GM23248 (cell line): ENCODE measurements at regions not wholly inside any gene's neighbourhood (a gene's known extent, or its start where the extent isn't known, plus 50 kb on each side); places are given as distances from the start of the nearest gene placed in this dataset.

Experiments
- DNase-seq: peaks from one replicate; pipeline ENCODE4 v3.0.0-alpha.2; 2015
- H2AFZ ChIP-seq: fragments of 200-600 bp; sonication (generic); 2 replicates; pipeline ENCODE4 v1.6.1; 2016; ENCODE audit warnings: antibody characterized with exemption
- H3F3A ChIP-seq: fragments of 200-600 bp; sonication (generic); 2 replicates; pipeline ENCODE4 v1.6.1; 2016; ENCODE audit warnings: mild to moderate bottlenecking, antibody characterized with exemption, mixed run types; ENCODE audit not compliant: insufficient read depth
- H3K27ac ChIP-seq: fragments of 200-600 bp; sonication (generic); 2 replicates; pipeline ENCODE4 v1.5.1; 2016; ENCODE audit warnings: mild to moderate bottlenecking
- H3K27me3 ChIP-seq: fragments of 200-600 bp; sonication (generic); replicated peaks from 2 replicates; pipeline ENCODE4 v1.6.1; 2016; ENCODE audit warnings: mild to moderate bottlenecking; ENCODE audit not compliant: insufficient read depth
- H3K36me3 ChIP-seq: fragments of 200-600 bp; sonication (generic); 2 replicates; pipeline ENCODE4 v1.6.1; 2016; ENCODE audit warnings: low read depth, mild to moderate bottlenecking
- H3K4me1 ChIP-seq: fragments of 200-600 bp; sonication (generic); 2 replicates; pipeline ENCODE4 v1.6.1; 2016; ENCODE audit warnings: mild to moderate bottlenecking; ENCODE audit not compliant: insufficient read depth
- H3K4me2 ChIP-seq: fragments of 200-600 bp; sonication (generic); one replicate; pipeline ENCODE4 v1.6.1; 2016; ENCODE audit warnings: mild to moderate bottlenecking; ENCODE audit not compliant: unreplicated experiment
- H3K4me3 ChIP-seq: fragments of 200-600 bp; sonication (generic); 2 replicates; pipeline ENCODE4 v1.5.1; 2016; ENCODE audit warnings: mild to moderate bottlenecking
- H3K79me2 ChIP-seq: fragments of 200-600 bp; sonication (generic); 2 replicates; pipeline ENCODE4 v1.6.1; 2016; ENCODE audit warnings: mild to moderate bottlenecking; ENCODE audit not compliant: insufficient read depth
- H3K9ac ChIP-seq: fragments of 200-600 bp; sonication (generic); 2 replicates; pipeline ENCODE4 v1.6.1; 2016; ENCODE audit warnings: mild to moderate bottlenecking
- H3K9me2 ChIP-seq: fragments of 200-600 bp; sonication (generic); 2 replicates; pipeline ENCODE4 v1.6.1; 2016; ENCODE audit warnings: mixed run types, mild to moderate bottlenecking, moderate library complexity; ENCODE audit not compliant: insufficient read depth
- H3K9me3 ChIP-seq: fragments of 200-600 bp; sonication (generic); one replicate; pipeline ENCODE4 v1.6.1; 2017; ENCODE audit warnings: low read depth
- H4K20me1 ChIP-seq: fragments of 200-600 bp; sonication (generic); 2 replicates; pipeline ENCODE4 v1.6.0; 2016; ENCODE audit not compliant: insufficient read depth
- EZH2 ChIP-seq: fragments of 200-600 bp; sonication (generic); IDR thresholded peaks from 2 replicates; pipeline ENCODE4 v1.6.1; 2018; ENCODE audit warnings: antibody characterized with exemption, mild to moderate bottlenecking; ENCODE audit not compliant: insufficient read depth, poor library complexity, severe bottlenecking
- EZH2phosphoT487 ChIP-seq: fragments of 200-600 bp; sonication (generic); IDR thresholded peaks from 2 replicates; pipeline ENCODE4 v1.6.1; 2018; ENCODE audit warnings: antibody characterized with exemption, moderate library complexity, mild to moderate bottlenecking, low read depth; ENCODE audit not compliant: insufficient read depth
- WGBS, 2 experiments: methylation state at CpG; one replicate each; pipeline ENCODE4 v1.1.6; 2015 to 2017; ENCODE audit warnings: low lambda C conversion rate in 2 of 2, low coverage in 1 of 2; ENCODE audit errors: missing lambda C conversion rate in 2 of 2; 5-methylcytosine and 5-hydroxymethylcytosine counted together
- in situ Hi-C: fragments of 300-500 bp; cut with MboI; formaldehyde crosslinking; loops from 2 replicates; pipeline ENCODE4 v1.15.0; 2020

DNA sequence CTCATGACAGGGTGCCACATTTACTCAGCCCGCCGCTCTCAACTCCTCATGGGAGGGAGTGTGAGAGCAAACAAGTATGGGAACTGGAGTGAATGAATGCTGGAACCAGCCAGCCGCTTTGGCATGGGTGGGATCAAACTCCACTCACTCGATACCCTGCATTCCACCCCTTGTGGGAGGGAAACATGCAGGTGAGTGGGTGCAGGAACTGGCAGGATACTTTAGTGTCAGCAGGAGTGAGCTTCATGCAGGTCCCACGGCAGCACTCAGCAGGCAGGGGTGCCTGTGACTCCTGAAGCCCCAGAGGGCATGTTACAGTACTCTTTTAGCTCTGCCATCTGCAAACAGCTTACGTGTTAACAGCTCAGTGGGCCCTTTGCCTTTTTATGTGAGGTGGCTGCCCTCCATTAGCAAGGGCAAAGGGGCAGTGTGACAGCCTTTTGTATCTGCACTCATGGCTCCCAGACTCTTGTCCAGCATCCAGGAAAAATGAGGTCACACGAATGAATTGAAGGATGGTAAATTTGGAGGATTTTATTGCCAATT lies 433.2 kb upstream of the NMUR2 start:
- Histone ChIP-seq H3K27me3 (no peaks in the 10 kb centered on the region), H3F3A (no peaks in the 10 kb centered on the region), H3K9me2 (no peaks in the 10 kb centered on the region), H3K79me2 (no peaks in the 10 kb centered on the region), H3K4me2 (no peak overlapping the region), H2AFZ (no peak overlapping the region), H3K27ac (no peak overlapping the region), H4K20me1 (no peaks in the 10 kb centered on the region), H3K9ac (no peak overlapping the region), H3K36me3 (no peaks in the 10 kb centered on the region), H3K9me3 (no peaks in the 10 kb centered on the region), H3K4me3 (no peak overlapping the region), H3K4me1 (no peaks in the 10 kb centered on the region)
- TF ChIP-seq EZH2phosphoT487 (no peak), EZH2 (no peak)
- 14 to 20% methylated on average over 7 of the region's 7 CpGs for WGBS, 2 experiments
- in situ Hi-C loops: no loop called here
- DNase-seq: no peak

DNA sequence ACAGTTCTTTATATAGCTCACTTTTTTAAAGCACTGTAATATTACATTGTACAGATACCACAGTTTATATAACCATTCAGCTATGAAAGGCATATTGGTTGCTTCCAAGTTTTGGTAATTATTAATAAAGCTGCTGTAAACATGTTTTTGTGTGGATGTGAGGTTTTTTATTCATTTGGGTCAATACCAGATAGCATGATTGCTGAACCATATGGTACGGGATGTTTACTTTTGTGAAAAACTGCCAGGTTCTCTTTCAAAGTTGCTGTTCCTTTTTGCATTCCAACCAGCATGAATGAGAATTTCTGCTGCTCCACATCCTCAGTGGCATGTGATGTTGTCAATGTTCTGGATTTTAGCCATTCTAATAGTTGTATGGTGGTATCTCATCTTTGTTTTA lies 439.6 kb upstream of the NMUR2 start:
- 0 to 3% methylated on average over 1 of the region's 1 CpG for WGBS, 2 experiments
- in situ Hi-C loops: no loop called here

DNA sequence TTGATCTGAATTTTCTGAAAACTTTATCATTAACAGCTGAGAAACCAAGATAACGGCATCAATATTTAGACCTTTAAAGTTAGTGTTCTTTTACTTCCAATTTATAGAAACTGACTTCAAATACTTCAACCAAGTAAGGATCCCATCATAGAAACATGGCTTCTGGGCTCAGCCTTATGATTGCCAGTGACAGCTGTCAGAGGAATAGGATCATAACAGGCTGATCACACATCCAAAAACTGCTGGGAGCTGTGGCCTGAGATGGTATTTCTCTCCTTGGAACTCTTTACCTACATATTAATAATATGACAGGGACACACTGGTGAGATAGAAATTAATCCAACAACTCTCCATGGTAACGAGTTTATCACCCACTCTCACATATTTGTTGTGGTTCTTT lies 448.3 kb upstream of the NMUR2 start:
- Histone ChIP-seq H4K20me1 (no peaks in the 10 kb centered on the region), H3K9ac (no peak overlapping the region), H3K36me3 (no peaks in the 10 kb centered on the region), H3F3A (no peaks in the 10 kb centered on the region), H3K9me3 (no peaks in the 10 kb centered on the region), H3K79me2 (no peaks in the 10 kb centered on the region), H2AFZ (no peak overlapping the region), H3K27me3 (no peaks in the 10 kb centered on the region), H3K27ac (no peak overlapping the region), H3K4me3 (no peak overlapping the region), H3K9me2 (no peaks in the 10 kb centered on the region), H3K4me2 (no peak overlapping the region), H3K4me1 (no peaks in the 10 kb centered on the region)
- in situ Hi-C loops: no loop called here
- no peak for DNase-seq
- TF ChIP-seq EZH2 (no peak), EZH2phosphoT487 (no peak)
- 12 to 15% methylated on average over 2 of the region's 2 CpGs for WGBS, 2 experiments

More for the DNA sequence above, 439.6 kb upstream of the NMUR2 start:
- DNase-seq: no peak
- no peak overlapping the region for H3K9ac ChIP-seq
- H3K9me3 ChIP-seq: no peaks in the 10 kb centered on the region
- no peaks in the 10 kb centered on the region for H3K4me1 ChIP-seq
- H3K36me3 ChIP-seq: no peaks in the 10 kb centered on the region
- no peaks in the 10 kb centered on the region for H3F3A ChIP-seq
- H2AFZ ChIP-seq: no peak overlapping the region
- H3K9me2 ChIP-seq: no peaks in the 10 kb centered on the region
- no peaks in the 10 kb centered on the region for H3K79me2 ChIP-seq
- no peak for TF ChIP-seq EZH2phosphoT487
- no peak for TF ChIP-seq EZH2
- H3K4me2 ChIP-seq: no peak overlapping the region
- no peaks in the 10 kb centered on the region for H4K20me1 ChIP-seq
- H3K27ac ChIP-seq: no peak overlapping the region
- H3K27me3 ChIP-seq: no peaks in the 10 kb centered on the region
- no peak overlapping the region for H3K4me3 ChIP-seq

DNA sequence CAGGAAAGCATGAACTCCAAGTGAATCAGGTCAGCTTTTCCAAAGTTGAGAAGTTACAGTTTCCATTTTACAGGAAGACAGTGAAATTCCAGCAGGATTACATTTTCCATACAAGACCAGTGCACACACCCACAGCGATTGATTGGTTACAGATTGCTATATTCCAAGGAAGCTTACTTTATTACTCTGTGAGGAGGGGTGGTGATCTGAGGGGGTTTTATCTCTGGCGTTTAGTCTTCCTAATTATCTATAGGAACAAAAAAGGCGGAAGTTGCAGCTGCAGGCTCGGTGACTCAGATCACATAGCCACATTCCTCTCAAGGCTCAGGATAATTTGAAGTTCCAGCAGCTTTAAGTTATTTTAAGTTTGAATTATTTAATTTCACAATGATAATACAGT lies 450.4 kb upstream of the NMUR2 start:
- H3K9ac ChIP-seq: no peak overlapping the region
- no peak overlapping the region for H3K27ac ChIP-seq
- TF ChIP-seq EZH2 (no peak), EZH2phosphoT487 (no peak)

DNA sequence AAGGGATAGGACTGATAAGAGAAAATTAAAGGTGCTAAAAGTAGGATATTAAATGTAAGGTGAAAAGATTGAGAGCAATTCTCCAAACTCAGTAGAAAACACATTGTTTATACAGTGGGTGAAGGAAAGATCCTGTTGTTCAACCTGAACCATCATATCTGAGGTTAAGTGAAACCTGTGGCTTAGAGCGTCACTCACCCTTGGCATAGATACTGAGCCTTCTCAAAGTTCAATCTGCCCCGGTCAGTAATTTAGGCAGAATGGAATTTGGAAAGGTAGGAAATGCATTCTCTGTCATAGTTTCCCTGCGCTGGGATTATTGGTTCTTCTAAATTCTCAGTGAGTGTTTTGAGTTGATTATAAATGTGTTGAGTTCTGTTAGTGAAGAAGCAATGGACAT lies 456.2 kb upstream of the NMUR2 start:
- in situ Hi-C loops: no loop called here
- 43 to 44% methylated on average over 3 of the region's 3 CpGs for WGBS, 2 experiments

More for the DNA sequence above, 450.4 kb upstream of the NMUR2 start:
- no peak for DNase-seq
- Histone ChIP-seq H3K9me2 (no peaks in the 10 kb centered on the region), H3K4me1 (no peaks in the 10 kb centered on the region), H3F3A (no peaks in the 10 kb centered on the region), H2AFZ (no peak overlapping the region), H3K9me3 (no peaks in the 10 kb centered on the region), H3K79me2 (no peaks in the 10 kb centered on the region), H3K4me2 (no peak overlapping the region), H4K20me1 (no peaks in the 10 kb centered on the region), H3K36me3 (no peaks in the 10 kb centered on the region), H3K4me3 (no peak overlapping the region), H3K27me3 (no peaks in the 10 kb centered on the region)
- in situ Hi-C loops: no loop called here
- 3 to 4% methylated on average over 4 of the region's 4 CpGs for WGBS, 2 experiments

More for the DNA sequence above, 456.2 kb upstream of the NMUR2 start:
- Histone ChIP-seq H3K4me3 (no peak overlapping the region), H3K4me1 (no peaks in the 10 kb centered on the region), H3K79me2 (no peaks in the 10 kb centered on the region), H3K9ac (no peak overlapping the region), H4K20me1 (no peaks in the 10 kb centered on the region), H3K9me3 (no peaks in the 10 kb centered on the region), H3K27me3 (no peaks in the 10 kb centered on the region), H3K27ac (no peak overlapping the region), H2AFZ (no peak overlapping the region), H3F3A (no peaks in the 10 kb centered on the region), H3K36me3 (no peaks in the 10 kb centered on the region), H3K4me2 (no peak overlapping the region), H3K9me2 (no peaks in the 10 kb centered on the region)
- no peak for TF ChIP-seq EZH2
- no peak for TF ChIP-seq EZH2phosphoT487
- DNase-seq: no peak
